HCT116 (cell line): ENCODE measurements at regions not wholly inside any gene's neighbourhood (a gene's known extent, or its start where the extent isn't known, plus 50 kb on each side); places are given as distances from the start of the nearest gene placed in this dataset.

ENCODE experiments used
- ATAC-seq: fragments of 200-7000 bp; cut with Tn5 transposase; 2 replicates; pipeline ENCODE4 v1.9.1; 2020; ENCODE audit warnings: mild to moderate bottlenecking, moderate library complexity
- BruUV-seq: library from RNA; stranded (reverse); fragments of 400-500 nt; replicated peaks from 2 replicates; lab custom pipeline; 2021; lab: Mats Ljungman, UMichigan
- CTCF ChIA-PET: fragments of 300-600 bp; sonication (Branson Sonifier 250); formaldehyde crosslinking; loops from one replicate; lab custom pipeline; 2021; ENCODE audit warnings: antibody characterized with exemption; lab: Charles Lee
- POLR2A ChIA-PET: fragments of 300-600, 350-600 bp; sonication (Branson Sonifier 250); formaldehyde crosslinking; loops from one replicate; lab custom pipeline; 2021; ENCODE audit warnings: antibody characterized with exemption; lab: Charles Lee
- RAD21 ChIA-PET, 2 experiments: fragments of 300-600 bp; sonication (Branson Sonifier 250); formaldehyde crosslinking; loops; one replicate each; lab custom pipeline; 2023; ENCODE audit warnings: low total read pairs in 2 of 2; ENCODE audit not compliant: uncharacterized antibody in 2 of 2, unreplicated experiment in 2 of 2, low non-redundant PET in 1 of 2; lab: Charles Lee
- DNase-seq: peaks from one replicate; pipeline ENCODE4 v3.0.0-alpha.2; 2010; ENCODE audit warnings: low read depth, low spot score
- H2AFZ ChIP-seq: fragments of 200-600 bp; shearing (Covaris generic), sonication (generic); 2 replicates; pipeline ENCODE4 v1.6.1; 2017; ENCODE audit warnings: low read depth, mixed run types, mixed read lengths, antibody characterized with exemption, low read length; ENCODE audit not compliant: poor library complexity, severe bottlenecking
- H3K27ac ChIP-seq: 2 replicates; pipeline ENCODE4 v1.5.1; 2012; ENCODE audit warnings: low read depth, low read length
- H3K27me3 ChIP-seq: fragments of 200-600 bp; sonication (generic); 2 replicates; pipeline ENCODE4 v1.6.1; 2016; ENCODE audit warnings: mixed run types, low read length, mixed read lengths; ENCODE audit not compliant: insufficient read depth
- H3K36me3 ChIP-seq, 2 experiments: fragments of 200-500 bp in 1 of 2; fragments of 200-600 bp in 1 of 2; sonication (Bioruptor generic) in 1 of 2; sonication (generic) in 1 of 2; 2 replicates each; pipeline versions ENCODE4 v1.5.1 to v1.6.1; 2014 to 2016; ENCODE audit warnings: low read length in 2 of 2, inconsistent platforms in 1 of 2, mixed read lengths in 1 of 2, mixed run types in 1 of 2; ENCODE audit not compliant: insufficient read depth in 2 of 2, control insufficient read depth in 1 of 2
- H3K4me1 ChIP-seq, 2 experiments: fragments of 200-600 bp in 1 of 2; sonication (generic) in 1 of 2; 2 replicates each; pipeline versions ENCODE4 v1.5.1 to v1.6.1; 2012 to 2017; ENCODE audit warnings: low read length in 2 of 2, inconsistent platforms in 1 of 2, mild to moderate bottlenecking in 1 of 2, mixed read lengths in 1 of 2, mixed run types in 1 of 2, moderate library complexity in 1 of 2; ENCODE audit not compliant: insufficient read depth in 2 of 2, control insufficient read depth in 1 of 2
- H3K4me2 ChIP-seq: fragments of 200-600 bp; sonication (generic); 2 replicates; pipeline ENCODE4 v1.6.1; 2017; ENCODE audit warnings: mixed run types, low read length, mixed read lengths
- H3K4me3 ChIP-seq, 2 experiments: fragments of 200-600 bp in 1 of 2; sonication (generic) in 1 of 2; replicated peaks in 1 of 2; 2 replicates each; pipeline ENCODE4 v1.5.1; 2011 to 2016; ENCODE audit warnings: low read length in 2 of 2, control low read depth in 1 of 2, low read depth in 1 of 2, mild to moderate bottlenecking in 1 of 2, mixed read lengths in 1 of 2, mixed run types in 1 of 2
- H3K79me2 ChIP-seq: fragments of 200-600 bp; sonication (generic); 2 replicates; pipeline ENCODE4 v1.6.1; 2017; ENCODE audit warnings: mild to moderate bottlenecking, mixed run types, low read length, moderate library complexity, mixed read lengths; ENCODE audit not compliant: insufficient read depth
- H3K9ac ChIP-seq: fragments of 200-600 bp; sonication (generic); 2 replicates; pipeline ENCODE4 v1.6.1; 2016; ENCODE audit warnings: low read length, mixed read lengths
- H3K9me2 ChIP-seq: fragments of 200-600 bp; sonication (generic), shearing (Covaris generic); 2 replicates; pipeline ENCODE4 v1.6.1; 2017; ENCODE audit warnings: mixed run types, mild to moderate bottlenecking, moderate library complexity; ENCODE audit not compliant: insufficient read depth
- H3K9me3 ChIP-seq, 2 experiments: fragments of 200-500 bp in 1 of 2; fragments of 200-600 bp in 1 of 2; sonication (Bioruptor generic) in 1 of 2; sonication (generic) in 1 of 2; 2 replicates each; pipeline ENCODE4 v1.6.1; 2014 to 2017; ENCODE audit warnings: low read length in 2 of 2, mixed read lengths in 2 of 2, inconsistent platforms in 1 of 2, low read depth in 1 of 2, mild to moderate bottlenecking in 1 of 2, mixed run types in 1 of 2, moderate library complexity in 1 of 2; ENCODE audit not compliant: control insufficient read depth in 1 of 2, insufficient read depth in 1 of 2
- H4K20me1 ChIP-seq: fragments of 200-600 bp; sonication (generic), shearing (Covaris generic); 2 replicates; pipeline ENCODE4 v1.6.1; 2017; ENCODE audit warnings: mixed run types, mild to moderate bottlenecking, moderate library complexity; ENCODE audit not compliant: insufficient read depth
- ATF3 ChIP-seq: IDR thresholded peaks from 2 replicates; pipeline ENCODE4 v1.6.1; 2012
- CBX3 ChIP-seq: IDR thresholded peaks from 2 replicates; pipeline ENCODE4 v1.6.1; 2012; ENCODE audit warnings: low read depth
- CEBPB ChIP-seq: IDR thresholded peaks from 2 replicates; pipeline ENCODE4 v1.6.1; 2012; ENCODE audit warnings: low read depth
- CTCF ChIP-seq, 3 experiments: fragments of 200-600 bp in 1 of 3; sonication (generic) in 1 of 3; IDR thresholded peaks in 2 of 3; conservative IDR thresholded peaks in 1 of 3; 2 replicates each; pipeline ENCODE4 v1.5.1; 2012 to 2017; ENCODE audit warnings: low read depth in 2 of 3, low read length in 2 of 3, antibody characterized with exemption in 1 of 3, borderline replicate concordance in 1 of 3, control low read depth in 1 of 3, mild to moderate bottlenecking in 1 of 3, mixed read lengths in 1 of 3, mixed run types in 1 of 3, moderate library complexity in 1 of 3; ENCODE audit not compliant: insufficient read depth in 1 of 3
- EGR1 ChIP-seq: IDR thresholded peaks from 2 replicates; pipeline ENCODE4 v1.6.1; 2012; ENCODE audit warnings: low read depth
- ELF1 ChIP-seq: IDR thresholded peaks from 2 replicates; pipeline ENCODE4 v1.6.1; 2012; ENCODE audit warnings: low read depth, borderline replicate concordance
- EZH2 ChIP-seq: fragments of 200-600 bp; sonication (generic); IDR thresholded peaks from 2 replicates; pipeline ENCODE4 v1.6.1; 2017; ENCODE audit warnings: antibody characterized with exemption, mixed run types
- FOSL1 ChIP-seq: IDR thresholded peaks from 2 replicates; pipeline ENCODE4 v1.6.1; 2012; ENCODE audit warnings: low read depth
- JUND ChIP-seq: IDR thresholded peaks from 2 replicates; pipeline ENCODE4 v1.6.1; 2012
- POLR2AphosphoS5 ChIP-seq: IDR thresholded peaks from 2 replicates; pipeline ENCODE4 v1.6.1; 2011; ENCODE audit warnings: mild to moderate bottlenecking, low read depth, low read length, moderate library complexity
- RAD21 ChIP-seq: IDR thresholded peaks from 2 replicates; pipeline ENCODE4 v1.6.1; 2012; ENCODE audit warnings: low read depth, mild to moderate bottlenecking
- REST ChIP-seq: IDR thresholded peaks from 2 replicates; pipeline ENCODE4 v1.6.1; 2012; ENCODE audit warnings: low read depth
- SIN3A ChIP-seq: IDR thresholded peaks from 2 replicates; pipeline ENCODE4 v1.6.1; 2012; ENCODE audit warnings: low read depth
- SP1 ChIP-seq: IDR thresholded peaks from 2 replicates; pipeline ENCODE4 v1.6.1; 2012; ENCODE audit warnings: low read depth
- SRF ChIP-seq: IDR thresholded peaks from 2 replicates; pipeline ENCODE4 v1.6.1; 2012; ENCODE audit warnings: low read depth
- TCF7L2 ChIP-seq: IDR thresholded peaks from 2 replicates; pipeline ENCODE4 v1.7.0; 2011; ENCODE audit warnings: borderline replicate concordance, inconsistent platforms; ENCODE audit not compliant: insufficient read depth, insufficient read length; ENCODE audit errors: extremely low read depth
- YY1 ChIP-seq: IDR thresholded peaks from 2 replicates; pipeline ENCODE4 v1.6.1; 2011; ENCODE audit warnings: low read length, low read depth, moderate library complexity, mild to moderate bottlenecking; ENCODE audit not compliant: insufficient replicate concordance; ENCODE audit errors: extremely low read depth
- ZBTB33 ChIP-seq: IDR thresholded peaks from 2 replicates; pipeline ENCODE4 v1.6.1; 2011; ENCODE audit warnings: mild to moderate bottlenecking, low read length, moderate library complexity; ENCODE audit not compliant: insufficient replicate concordance; ENCODE audit errors: extremely low read depth
- ZFX ChIP-seq: fragments of 450-650 bp; IDR thresholded peaks from 2 replicates; pipeline ENCODE4 v1.6.1; 2017
- intact Hi-C: fragments of 100-400 bp; cut with micrococcal nuclease; formaldehyde crosslinking; loops from 2 replicates; pipeline ENCODE4 v1.10.0; 2022

- Histone ChIP-seq H3K9me2 (no peaks in the 10 kb centered on the region), H3K36me3 (no peaks in the 10 kb centered on the region), H3K4me1 (no peaks in the 10 kb centered on the region), H3K27me3 (no peaks in the 10 kb centered on the region), H3K4me3 (no peak overlapping the region), H2AFZ (no peak overlapping the region), H4K20me1 (no peaks in the 10 kb centered on the region), H3K79me2 (no peaks in the 10 kb centered on the region), H3K9me3 (no peaks in the 10 kb centered on the region), H3K9ac (no peak overlapping the region), H3K4me2 (no peak overlapping the region), H3K27ac (no peak overlapping the region)
- DNase-seq (no peak), ATAC-seq (no peak)
- intact Hi-C loops = no loop called here
- RAD21 ChIA-PET = no interaction called here
- POLR2A ChIA-PET = no interaction called here
- no peak for TF ChIP-seq ATF3
- no peak for TF ChIP-seq CTCF (IDR thresholded peaks at IDR 0.05 in 2 of 3, conservative IDR thresholded peaks at IDR 0.05 in 1 of 3; ENCODE audit: borderline replicate concordance in 1 of 3, insufficient read depth in 1 of 3, low read depth in 2 of 3, low read length in 2 of 3)
- no peak for TF ChIP-seq SRF
- TF ChIP-seq CBX3 = no peak
- TF ChIP-seq YY1 = no peak
- no peak for TF ChIP-seq FOSL1
- TF ChIP-seq RAD21 = no peak
- TF ChIP-seq EZH2 = no peak
- TF ChIP-seq ELF1 = no peak
- TF ChIP-seq SP1 = no peak
- TF ChIP-seq REST = no peak
- no peak for TF ChIP-seq POLR2AphosphoS5
- TF ChIP-seq CEBPB = no peak
- TF ChIP-seq SIN3A = no peak
- TF ChIP-seq TCF7L2 = no peak
- no peak for TF ChIP-seq JUND
- TF ChIP-seq ZBTB33 = no peak
- TF ChIP-seq EGR1 = no peak
- no peak for TF ChIP-seq ZFX
- CTCF ChIA-PET = no interaction called here
- BruUV-seq = no TSS peak
Measured at GRCh38 chr4:103292373-103292772, 94.2 kb upstream of the CENPE start.
